ENCODE measurements at regions not wholly inside any gene's neighbourhood (a gene's known extent, or its start where the extent isn't known, plus 50 kb on each side); places are given as distances from the start of the nearest gene placed in this dataset.

DNA sequence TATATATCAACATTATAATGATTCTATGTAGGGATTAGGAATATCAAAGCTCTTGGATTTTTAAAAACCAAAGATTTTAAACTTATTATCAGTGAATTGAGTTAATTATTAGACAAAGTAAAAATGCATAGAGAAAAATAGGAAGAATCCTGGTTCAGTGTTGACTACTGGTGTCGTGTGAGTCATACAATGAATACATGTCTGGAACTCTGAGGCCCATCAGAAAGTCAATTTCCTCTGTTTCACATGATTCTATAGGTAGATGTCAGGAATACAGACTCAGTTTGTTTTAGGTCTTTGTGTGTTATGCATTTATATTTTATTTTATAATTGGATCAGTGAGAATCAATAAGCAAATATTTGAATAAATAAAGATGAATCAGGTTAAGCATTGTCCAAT lies 84.5 kb upstream of the RTL1 start:
- no peak for TF ChIP-seq JUND (IDR thresholded peaks at IDR 0.05; ENCODE audit: low read depth)

DNA sequence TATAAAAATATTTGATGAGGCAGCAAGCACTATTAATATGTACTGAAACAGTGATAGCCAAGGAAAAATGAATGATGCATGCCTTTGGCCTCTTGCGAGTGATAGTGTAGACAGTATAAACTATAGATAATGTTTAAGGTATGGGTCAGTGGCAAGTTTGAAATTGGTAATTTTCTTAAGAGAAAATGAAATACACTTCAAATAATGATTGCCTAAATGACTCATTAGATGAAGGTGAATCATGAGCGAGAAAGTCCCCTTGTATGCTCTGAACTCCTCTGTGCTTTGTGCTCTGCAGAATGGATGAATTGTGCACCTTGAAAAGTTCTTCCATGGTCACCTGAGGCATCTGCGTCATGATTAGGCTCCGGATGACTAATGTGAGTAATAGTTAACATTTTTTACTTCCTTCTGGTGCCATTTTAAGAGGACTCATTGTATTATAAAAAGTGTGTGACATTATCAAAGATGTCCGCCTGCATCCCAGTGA lies 84.9 kb upstream of the RTL1 start:
- no peak for TF ChIP-seq JUND (IDR thresholded peaks at IDR 0.05; ENCODE audit: low read depth)
- no peak for DNase-seq (ENCODE audit: low read depth in 1 of 2, low spot score in 1 of 2)
- in situ Hi-C loops (cut with HindIII; ENCODE audit: low pct_unique_long_range_greater_than_20kb, low sequenced_read_pairs): no loop called here

More for the DNA sequence above, 84.5 kb upstream of the RTL1 start:
- in situ Hi-C loops (cut with HindIII; ENCODE audit: low pct_unique_long_range_greater_than_20kb, low sequenced_read_pairs): no loop called here
- no peak for DNase-seq (ENCODE audit: low read depth in 1 of 2, low spot score in 1 of 2)

GRCh38 chr14:100988956-100989355 lies 85.4 kb upstream of the RTL1 start:
- in situ Hi-C loops (cut with HindIII; ENCODE audit: low pct_unique_long_range_greater_than_20kb, low sequenced_read_pairs): no loop called here
- no peak for DNase-seq (ENCODE audit: low read depth in 1 of 2, low spot score in 1 of 2)
- TF ChIP-seq JUND (IDR thresholded peaks at IDR 0.05; ENCODE audit: low read depth): no peak

- in situ Hi-C loops (cut with HindIII; ENCODE audit: low pct_unique_long_range_greater_than_20kb, low sequenced_read_pairs): no loop called here
These were observed 86.4 kb upstream of the RTL1 start for GRCh38 chr14:100989924-100990323.

DNA sequence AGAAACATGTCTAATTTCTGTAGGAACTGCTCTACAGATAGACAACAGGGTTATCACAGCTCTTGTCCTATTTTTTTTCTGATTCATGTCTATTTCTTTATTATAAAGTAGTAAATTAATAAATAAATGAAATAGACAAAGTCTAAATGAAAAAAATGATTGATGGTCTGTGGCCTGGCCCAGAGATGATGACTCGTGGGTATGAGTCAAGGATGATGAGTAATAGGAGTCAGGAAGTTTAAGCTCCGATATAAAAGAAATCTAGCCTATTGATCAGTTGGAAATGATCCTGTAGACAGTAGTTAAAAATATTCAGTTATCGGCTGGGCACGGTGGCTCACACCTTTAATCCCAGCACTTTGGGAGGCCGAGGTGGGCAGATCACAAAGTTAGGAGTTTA lies 90.6 kb upstream of the RTL1 start:
- no peak for TF ChIP-seq JUND (IDR thresholded peaks at IDR 0.05; ENCODE audit: low read depth)
- DNase-seq (ENCODE audit: low read depth in 1 of 2, low spot score in 1 of 2): no peak
- in situ Hi-C loops (cut with HindIII; ENCODE audit: low pct_unique_long_range_greater_than_20kb, low sequenced_read_pairs): no loop called here

More at GRCh38 chr14:100989924-100990323, 86.4 kb upstream of the RTL1 start:
- no peak for DNase-seq (ENCODE audit: low read depth in 1 of 2, low spot score in 1 of 2)
- no peak for TF ChIP-seq JUND (IDR thresholded peaks at IDR 0.05; ENCODE audit: low read depth)

GRCh38 chr14:100994756-100995330 lies 91.3 kb upstream of the RTL1 start:
- TF ChIP-seq JUND (IDR thresholded peaks at IDR 0.05; ENCODE audit: low read depth): no peak
- no peak for DNase-seq (ENCODE audit: low read depth in 1 of 2, low spot score in 1 of 2)
- in situ Hi-C loops (cut with HindIII; ENCODE audit: low pct_unique_long_range_greater_than_20kb, low sequenced_read_pairs): no loop called here

DNA sequence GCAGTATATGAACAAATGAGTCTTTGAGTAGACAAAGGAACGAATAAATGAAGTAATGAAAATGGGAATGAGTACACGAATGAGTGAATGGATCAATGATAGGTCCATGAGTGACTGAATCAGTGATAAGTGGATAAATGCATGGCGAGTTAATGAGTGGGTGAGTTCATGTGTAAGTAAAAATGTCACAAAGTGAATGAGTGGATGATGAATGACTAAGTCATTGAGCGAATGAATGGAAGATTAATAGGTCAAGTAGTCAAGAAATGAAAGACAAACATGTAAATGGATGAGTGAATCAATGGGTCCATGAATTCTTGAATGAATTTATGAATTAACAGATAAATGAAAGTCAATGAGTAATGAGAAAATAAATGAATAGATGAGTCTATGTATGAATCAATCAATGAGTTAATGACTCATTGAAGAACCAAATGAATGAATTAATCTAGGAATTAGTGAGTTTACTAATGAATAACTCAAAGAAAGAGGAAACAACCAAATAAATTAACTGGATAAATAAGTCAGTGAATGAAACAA lies 97.3 kb upstream of the RTL1 start:
- no peak for TF ChIP-seq JUND (IDR thresholded peaks at IDR 0.05; ENCODE audit: low read depth)
- no peak for DNase-seq (ENCODE audit: low read depth in 1 of 2, low spot score in 1 of 2)
- in situ Hi-C loops (cut with HindIII; ENCODE audit: low pct_unique_long_range_greater_than_20kb, low sequenced_read_pairs): no loop called here

DNA sequence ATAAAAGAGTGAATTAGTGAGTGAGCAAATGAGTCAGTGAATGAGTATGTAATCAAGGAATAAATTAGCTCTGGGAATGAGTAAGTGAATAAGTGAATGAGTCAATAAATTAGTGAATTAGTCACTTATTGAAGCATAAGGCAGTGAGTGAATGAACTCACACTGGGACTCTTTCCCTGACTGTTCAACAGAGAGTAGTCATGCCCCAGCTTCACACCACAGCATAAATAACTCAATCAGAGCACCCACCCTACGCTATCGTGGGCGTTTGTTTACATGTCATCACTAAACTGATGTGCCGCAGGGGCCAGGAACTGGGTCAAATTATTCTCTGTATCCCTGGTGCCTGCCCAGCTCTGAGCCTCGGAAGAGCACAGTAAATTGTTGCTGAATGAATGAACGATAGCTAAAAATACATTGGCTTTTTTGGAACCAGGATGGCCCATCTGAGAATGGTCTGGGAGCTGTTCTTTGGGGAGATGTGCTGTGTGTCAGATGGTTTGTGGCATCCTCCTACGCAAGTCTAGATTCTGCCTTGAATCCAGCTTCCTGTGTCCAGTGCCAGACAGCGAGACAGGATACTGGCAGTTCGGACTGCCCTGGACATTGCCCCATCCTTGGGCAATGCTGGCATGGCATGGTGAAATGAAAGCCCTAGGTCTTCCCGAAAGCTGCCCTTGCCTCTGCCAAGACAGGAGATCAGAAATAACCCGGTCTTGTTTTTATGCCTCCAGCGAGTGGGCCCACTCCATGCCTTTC lies 98.0 kb upstream of the RTL1 start:
- DNase-seq (ENCODE audit: low read depth in 1 of 2, low spot score in 1 of 2): no peak
- in situ Hi-C loops (cut with HindIII; ENCODE audit: low pct_unique_long_range_greater_than_20kb, low sequenced_read_pairs): no loop called here
- TF ChIP-seq JUND (IDR thresholded peaks at IDR 0.05; ENCODE audit: low read depth): no peak

DNA sequence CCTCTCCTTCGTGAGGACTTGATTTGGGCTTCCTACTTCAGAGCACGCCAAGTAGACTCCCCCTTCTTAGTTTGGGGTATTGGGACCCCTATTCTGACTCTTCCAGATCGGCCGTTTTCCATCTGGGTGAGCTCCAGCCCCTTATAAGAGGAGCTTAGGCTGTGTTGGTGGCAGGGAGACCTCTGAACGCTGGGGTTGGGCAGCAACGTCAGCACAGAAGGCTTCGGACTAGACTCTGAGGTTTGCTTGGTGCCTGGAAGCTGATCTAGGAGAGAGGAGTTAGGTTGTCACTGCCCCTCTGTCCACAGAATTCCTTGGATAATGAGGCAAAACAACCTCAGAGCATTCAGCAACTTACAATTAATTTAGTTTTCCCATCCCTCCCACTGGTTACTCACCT lies 99.2 kb upstream of the RTL1 start:
- no peak for TF ChIP-seq JUND (IDR thresholded peaks at IDR 0.05; ENCODE audit: low read depth)
- DNase-seq (ENCODE audit: low read depth in 1 of 2, low spot score in 1 of 2): no peak
- in situ Hi-C loops (cut with HindIII; ENCODE audit: low pct_unique_long_range_greater_than_20kb, low sequenced_read_pairs): no loop called here

- in situ Hi-C loops (cut with HindIII; ENCODE audit: low pct_unique_long_range_greater_than_20kb, low sequenced_read_pairs): no loop called here
- no peak for TF ChIP-seq JUND (IDR thresholded peaks at IDR 0.05; ENCODE audit: low read depth)
- no peak for DNase-seq (ENCODE audit: low read depth in 1 of 2, low spot score in 1 of 2)
These were observed 100.7 kb upstream of the RTL1 start for GRCh38 chr14:101004176-101004575.

DNA sequence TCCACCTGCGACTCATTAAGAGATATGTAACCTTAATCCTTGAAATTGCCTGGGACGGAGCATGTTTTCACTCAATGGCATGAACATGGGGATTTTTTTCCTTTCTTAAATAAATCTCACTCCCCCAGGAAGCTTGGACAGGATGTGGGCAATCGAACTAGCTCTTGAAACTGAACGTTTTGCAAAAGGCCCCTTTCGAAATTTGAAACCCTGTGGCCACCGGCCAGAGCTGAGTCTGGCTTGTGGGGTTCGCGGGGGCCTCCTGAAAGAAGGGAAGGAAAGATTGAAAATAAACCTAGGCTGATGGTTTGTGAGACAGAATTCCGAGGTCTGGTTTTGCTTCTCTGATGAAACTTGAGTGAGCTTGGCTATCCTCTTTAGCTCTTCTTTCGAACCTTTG lies 101.4 kb upstream of the RTL1 start:
- DNase-seq (ENCODE audit: low read depth in 1 of 2, low spot score in 1 of 2): no peak

GRCh38 chr14:101005447-101005846 lies 101.9 kb upstream of the RTL1 start:
- no peak for TF ChIP-seq JUND (IDR thresholded peaks at IDR 0.05; ENCODE audit: low read depth)
- DNase-seq (ENCODE audit: low read depth in 1 of 2, low spot score in 1 of 2): no peak
- in situ Hi-C loops (cut with HindIII; ENCODE audit: low pct_unique_long_range_greater_than_20kb, low sequenced_read_pairs): no loop called here

More for the DNA sequence above, 101.4 kb upstream of the RTL1 start:
- in situ Hi-C loops (cut with HindIII; ENCODE audit: low pct_unique_long_range_greater_than_20kb, low sequenced_read_pairs): no loop called here
- TF ChIP-seq JUND (IDR thresholded peaks at IDR 0.05; ENCODE audit: low read depth): no peak

DNA sequence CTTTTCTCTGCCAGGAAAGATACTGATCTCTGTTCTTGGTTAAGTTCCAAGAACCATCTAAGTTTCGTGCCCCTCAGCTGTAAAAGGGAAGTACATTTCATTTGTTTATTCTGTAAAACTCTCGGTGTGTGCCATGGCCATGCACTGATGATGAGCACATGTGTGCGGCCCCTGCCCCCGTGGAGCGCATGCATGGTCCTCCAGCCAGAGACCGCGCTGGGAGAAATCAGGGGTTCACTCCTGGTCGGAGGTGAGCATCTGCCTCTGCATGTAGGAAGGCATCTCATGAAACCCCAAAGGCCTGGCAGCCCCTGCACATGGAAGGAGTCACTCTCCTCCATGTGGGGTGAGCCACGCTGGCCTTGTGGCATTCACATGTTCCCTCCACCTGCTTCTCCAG lies 102.5 kb upstream of the RTL1 start:
- no peak for DNase-seq (ENCODE audit: low read depth in 1 of 2, low spot score in 1 of 2)
- TF ChIP-seq JUND (IDR thresholded peaks at IDR 0.05; ENCODE audit: low read depth): no peak
- in situ Hi-C loops (cut with HindIII; ENCODE audit: low pct_unique_long_range_greater_than_20kb, low sequenced_read_pairs): no loop called here
